ENCODE measurements at regions not wholly inside any gene's neighbourhood (a gene's known extent, or its start where the extent isn't known, plus 50 kb on each side); places are given as distances from the start of the nearest gene placed in this dataset.

- Mint-ChIP-seq H3K4me1 (no peaks in the 10 kb centered on the region), H3K4me3 (no peak overlapping the region), H3K27me3 (no peaks in the 10 kb centered on the region), H3K9me3 (peaks cover 2% of the 10 kb centered on the region), H3K27ac (no peak overlapping the region), H3K36me3 (no peaks in the 10 kb centered on the region)
- ATAC-seq (ENCODE audit: low read depth), result no peak
- no peak for DNase-seq (ENCODE audit: low spot score in 2 of 2)
Observed at GRCh38 chr11:70618431-70619101, 220.2 kb downstream of the CTTN start.

GRCh38 chr11:70619591-70619990, 221.3 kb downstream of the CTTN start:
- Mint-ChIP-seq H3K9me3 (peaks cover 2% of the 10 kb centered on the region), H3K4me1 (no peaks in the 10 kb centered on the region), H3K27me3 (no peaks in the 10 kb centered on the region), H3K36me3 (no peaks in the 10 kb centered on the region), H3K27ac (no peak overlapping the region), H3K4me3 (no peak overlapping the region)
- DNase-seq (ENCODE audit: low spot score in 2 of 2) (no peak), ATAC-seq (ENCODE audit: low read depth) (no peak)

- ATAC-seq (ENCODE audit: low read depth), result no peak
Observed at GRCh38 chr11:70620510-70621184, 222.3 kb downstream of the CTTN start.

GRCh38 chr11:70621241-70621640, 222.9 kb downstream of the CTTN start:
- Mint-ChIP-seq H3K36me3 (no peaks in the 10 kb centered on the region), H3K4me1 (no peaks in the 10 kb centered on the region), H3K27me3 (no peaks in the 10 kb centered on the region), H3K27ac (no peak overlapping the region), H3K4me3 (no peak overlapping the region), H3K9me3 (peaks cover 2% of the 10 kb centered on the region)
- no peak for DNase-seq (ENCODE audit: low spot score in 2 of 2)
- no peak for ATAC-seq (ENCODE audit: low read depth)

More at GRCh38 chr11:70620510-70621184, 222.3 kb downstream of the CTTN start:
- no peak overlapping the region for H3K27ac Mint-ChIP-seq
- H3K4me1 Mint-ChIP-seq, result no peaks in the 10 kb centered on the region
- no peak overlapping the region for H3K4me3 Mint-ChIP-seq
- no peak for DNase-seq (ENCODE audit: low spot score in 2 of 2)
- H3K27me3 Mint-ChIP-seq, result no peaks in the 10 kb centered on the region
- H3K36me3 Mint-ChIP-seq, result no peaks in the 10 kb centered on the region
- H3K9me3 Mint-ChIP-seq, result peaks cover 2% of the 10 kb centered on the region

- ATAC-seq (ENCODE audit: low read depth) (no peak), DNase-seq (ENCODE audit: low spot score in 2 of 2) (no peak)
- Mint-ChIP-seq H3K27me3 (no peaks in the 10 kb centered on the region), H3K4me3 (no peak overlapping the region), H3K27ac (no peak overlapping the region), H3K9me3 (peaks cover 2% of the 10 kb centered on the region), H3K36me3 (no peaks in the 10 kb centered on the region), H3K4me1 (no peaks in the 10 kb centered on the region)
Observed at GRCh38 chr11:70622091-70622490, 223.8 kb downstream of the CTTN start.

- ATAC-seq (ENCODE audit: low read depth), result no peak
- H3K27ac Mint-ChIP-seq, result no peak overlapping the region
- H3K9me3 Mint-ChIP-seq, result peaks cover 2% of the 10 kb centered on the region
- no peak overlapping the region for H3K4me3 Mint-ChIP-seq
- no peaks in the 10 kb centered on the region for H3K4me1 Mint-ChIP-seq
- H3K36me3 Mint-ChIP-seq, result no peaks in the 10 kb centered on the region
- DNase-seq (ENCODE audit: low spot score in 2 of 2), result no peak
- H3K27me3 Mint-ChIP-seq, result no peaks in the 10 kb centered on the region
Observed at GRCh38 chr11:70623906-70624597, 225.7 kb downstream of the CTTN start.

- Mint-ChIP-seq H3K9me3 (peaks cover 2% of the 10 kb centered on the region), H3K4me3 (no peak overlapping the region), H3K4me1 (no peaks in the 10 kb centered on the region), H3K27me3 (no peaks in the 10 kb centered on the region), H3K36me3 (no peaks in the 10 kb centered on the region), H3K27ac (no peak overlapping the region)
- ATAC-seq (ENCODE audit: low read depth) (no peak), DNase-seq (ENCODE audit: low spot score in 2 of 2) (no peak)
Observed at GRCh38 chr11:70624598-70624993, 226.3 kb downstream of the CTTN start.

- no peak overlapping the region for H3K27ac Mint-ChIP-seq
- H3K27me3 Mint-ChIP-seq, result peaks cover 2% of the 10 kb centered on the region
- H3K4me3 Mint-ChIP-seq, result no peak overlapping the region
- no peaks in the 10 kb centered on the region for H3K36me3 Mint-ChIP-seq
- no peaks in the 10 kb centered on the region for H3K9me3 Mint-ChIP-seq
- no peaks in the 10 kb centered on the region for H3K4me1 Mint-ChIP-seq
- DNase-seq (ENCODE audit: low spot score in 2 of 2), result no peak
- no peak for ATAC-seq (ENCODE audit: low read depth)
Observed at GRCh38 chr11:70625051-70625450, 226.7 kb downstream of the CTTN start.

GRCh38 chr11:70625582-70626518, 227.5 kb downstream of the CTTN start:
- Mint-ChIP-seq H3K4me3 (no peak overlapping the region), H3K9me3 (no peaks in the 10 kb centered on the region), H3K4me1 (no peaks in the 10 kb centered on the region), H3K27me3 (peaks cover 2% of the 10 kb centered on the region), H3K36me3 (no peaks in the 10 kb centered on the region), H3K27ac (no peak overlapping the region)
- DNase-seq (ENCODE audit: low spot score in 2 of 2), result no peak
- ATAC-seq (ENCODE audit: low read depth), result no peak

- no peak overlapping the region for H3K4me3 Mint-ChIP-seq
- no peak for DNase-seq (ENCODE audit: low spot score in 2 of 2)
- H3K27ac Mint-ChIP-seq, result no peak overlapping the region
- H3K36me3 Mint-ChIP-seq, result no peaks in the 10 kb centered on the region
- H3K9me3 Mint-ChIP-seq, result no peaks in the 10 kb centered on the region
- peaks cover 2% of the 10 kb centered on the region for H3K27me3 Mint-ChIP-seq
- H3K4me1 Mint-ChIP-seq, result no peaks in the 10 kb centered on the region
- no peak for ATAC-seq (ENCODE audit: low read depth)
Observed at GRCh38 chr11:70627219-70627618, 228.9 kb downstream of the CTTN start.

- Mint-ChIP-seq H3K4me1 (no peaks in the 10 kb centered on the region), H3K4me3 (no peak overlapping the region), H3K9me3 (no peaks in the 10 kb centered on the region), H3K27ac (no peak overlapping the region), H3K36me3 (no peaks in the 10 kb centered on the region), H3K27me3 (peaks cover 2% of the 10 kb centered on the region)
- ATAC-seq (ENCODE audit: low read depth) (no peak), DNase-seq (ENCODE audit: low spot score in 2 of 2) (no peak)
Observed at GRCh38 chr11:70628176-70628854, 230.0 kb downstream of the CTTN start.

- Mint-ChIP-seq H3K27me3 (peaks cover 2% of the 10 kb centered on the region), H3K9me3 (no peaks in the 10 kb centered on the region), H3K27ac (no peak overlapping the region), H3K4me1 (no peaks in the 10 kb centered on the region), H3K36me3 (no peaks in the 10 kb centered on the region), H3K4me3 (no peak overlapping the region)
- ATAC-seq (ENCODE audit: low read depth) (no peak), DNase-seq (ENCODE audit: low spot score in 2 of 2) (no peak)
Observed at GRCh38 chr11:70628855-70629844, 230.8 kb downstream of the CTTN start.
